PFSK-1 (cell line): ENCODE measurements at regions not wholly inside any gene's neighbourhood (a gene's known extent, or its start where the extent isn't known, plus 50 kb on each side); places are given as distances from the start of the nearest gene placed in this dataset.

ENCODE experiments used
- FOXP2 ChIP-seq: optimal IDR thresholded peaks from 2 replicates; pipeline ENCODE3; 2011; ENCODE audit warnings: borderline replicate concordance, control low read depth, inconsistent platforms; ENCODE audit not compliant: insufficient read depth; ENCODE audit errors: extremely low read length, extremely low read depth
- POLR2AphosphoS5 ChIP-seq: IDR thresholded peaks from 2 replicates; pipeline ENCODE4 v1.6.1; 2012; ENCODE audit warnings: low read depth, mild to moderate bottlenecking, control low read depth, low read length, moderate library complexity
- SIN3A ChIP-seq: IDR thresholded peaks from 2 replicates; pipeline ENCODE4 v1.6.1; 2012; ENCODE audit warnings: mild to moderate bottlenecking, low read length, moderate library complexity, borderline replicate concordance; ENCODE audit not compliant: insufficient read depth
- TAF1 ChIP-seq: IDR thresholded peaks from 2 replicates; pipeline ENCODE4 v1.6.1; 2012; ENCODE audit warnings: low read length, control low read depth, borderline replicate concordance; ENCODE audit not compliant: insufficient read depth
- TF ChIP-seq, protein P1 (sequence below), 2 experiments: IDR thresholded peaks; 2 replicates each; pipeline versions ENCODE4 v1.6.1 to v1.8.0; 2011 to 2012; ENCODE audit warnings: low read depth in 2 of 2, low read length in 2 of 2, control low read depth in 1 of 2, inconsistent platforms in 1 of 2, mild to moderate bottlenecking in 1 of 2, moderate library complexity in 1 of 2; ENCODE audit not compliant: insufficient read depth in 1 of 2

DNA sequence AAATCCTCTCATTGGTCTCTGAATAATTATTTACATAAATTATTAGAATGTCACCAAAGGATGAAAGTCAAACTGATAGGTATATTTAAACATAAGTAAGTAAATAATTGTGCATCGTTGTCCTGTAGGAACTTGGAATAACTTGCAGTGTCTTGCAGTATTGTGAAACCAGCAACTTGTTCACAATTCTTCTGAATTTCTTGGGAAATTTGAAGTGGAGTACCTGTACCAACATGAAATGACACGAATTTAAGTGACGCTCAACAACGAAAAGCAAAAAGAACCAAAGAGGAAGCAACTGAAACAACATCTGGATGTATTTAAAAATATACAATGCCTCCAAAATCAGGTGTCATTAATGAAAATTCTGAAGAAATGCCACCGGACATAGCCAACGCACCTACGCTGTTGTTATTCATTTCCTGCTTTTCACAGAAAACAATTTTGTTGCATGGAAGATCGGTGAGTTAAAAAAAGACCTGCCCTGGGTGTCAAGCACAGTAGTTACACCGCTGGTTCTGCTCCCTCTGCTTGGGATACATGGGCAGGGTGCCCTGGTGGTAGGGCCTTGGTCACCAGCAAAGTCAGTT, 112.5 kb downstream of the RPLP1 start:
- no peak for TF ChIP-seq TAF1
- no peak for TF ChIP-seq POLR2AphosphoS5
- TF ChIP-seq SIN3A, result no peak
- TF ChIP-seq, protein P1, sequence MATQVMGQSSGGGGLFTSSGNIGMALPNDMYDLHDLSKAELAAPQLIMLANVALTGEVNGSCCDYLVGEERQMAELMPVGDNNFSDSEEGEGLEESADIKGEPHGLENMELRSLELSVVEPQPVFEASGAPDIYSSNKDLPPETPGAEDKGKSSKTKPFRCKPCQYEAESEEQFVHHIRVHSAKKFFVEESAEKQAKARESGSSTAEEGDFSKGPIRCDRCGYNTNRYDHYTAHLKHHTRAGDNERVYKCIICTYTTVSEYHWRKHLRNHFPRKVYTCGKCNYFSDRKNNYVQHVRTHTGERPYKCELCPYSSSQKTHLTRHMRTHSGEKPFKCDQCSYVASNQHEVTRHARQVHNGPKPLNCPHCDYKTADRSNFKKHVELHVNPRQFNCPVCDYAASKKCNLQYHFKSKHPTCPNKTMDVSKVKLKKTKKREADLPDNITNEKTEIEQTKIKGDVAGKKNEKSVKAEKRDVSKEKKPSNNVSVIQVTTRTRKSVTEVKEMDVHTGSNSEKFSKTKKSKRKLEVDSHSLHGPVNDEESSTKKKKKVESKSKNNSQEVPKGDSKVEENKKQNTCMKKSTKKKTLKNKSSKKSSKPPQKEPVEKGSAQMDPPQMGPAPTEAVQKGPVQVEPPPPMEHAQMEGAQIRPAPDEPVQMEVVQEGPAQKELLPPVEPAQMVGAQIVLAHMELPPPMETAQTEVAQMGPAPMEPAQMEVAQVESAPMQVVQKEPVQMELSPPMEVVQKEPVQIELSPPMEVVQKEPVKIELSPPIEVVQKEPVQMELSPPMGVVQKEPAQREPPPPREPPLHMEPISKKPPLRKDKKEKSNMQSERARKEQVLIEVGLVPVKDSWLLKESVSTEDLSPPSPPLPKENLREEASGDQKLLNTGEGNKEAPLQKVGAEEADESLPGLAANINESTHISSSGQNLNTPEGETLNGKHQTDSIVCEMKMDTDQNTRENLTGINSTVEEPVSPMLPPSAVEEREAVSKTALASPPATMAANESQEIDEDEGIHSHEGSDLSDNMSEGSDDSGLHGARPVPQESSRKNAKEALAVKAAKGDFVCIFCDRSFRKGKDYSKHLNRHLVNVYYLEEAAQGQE (IDR thresholded peaks at IDR 0.05; ENCODE audit: insufficient read depth in 1 of 2, low read depth in 2 of 2, low read length in 2 of 2), result no peak
- no peak for TF ChIP-seq FOXP2

DNA sequence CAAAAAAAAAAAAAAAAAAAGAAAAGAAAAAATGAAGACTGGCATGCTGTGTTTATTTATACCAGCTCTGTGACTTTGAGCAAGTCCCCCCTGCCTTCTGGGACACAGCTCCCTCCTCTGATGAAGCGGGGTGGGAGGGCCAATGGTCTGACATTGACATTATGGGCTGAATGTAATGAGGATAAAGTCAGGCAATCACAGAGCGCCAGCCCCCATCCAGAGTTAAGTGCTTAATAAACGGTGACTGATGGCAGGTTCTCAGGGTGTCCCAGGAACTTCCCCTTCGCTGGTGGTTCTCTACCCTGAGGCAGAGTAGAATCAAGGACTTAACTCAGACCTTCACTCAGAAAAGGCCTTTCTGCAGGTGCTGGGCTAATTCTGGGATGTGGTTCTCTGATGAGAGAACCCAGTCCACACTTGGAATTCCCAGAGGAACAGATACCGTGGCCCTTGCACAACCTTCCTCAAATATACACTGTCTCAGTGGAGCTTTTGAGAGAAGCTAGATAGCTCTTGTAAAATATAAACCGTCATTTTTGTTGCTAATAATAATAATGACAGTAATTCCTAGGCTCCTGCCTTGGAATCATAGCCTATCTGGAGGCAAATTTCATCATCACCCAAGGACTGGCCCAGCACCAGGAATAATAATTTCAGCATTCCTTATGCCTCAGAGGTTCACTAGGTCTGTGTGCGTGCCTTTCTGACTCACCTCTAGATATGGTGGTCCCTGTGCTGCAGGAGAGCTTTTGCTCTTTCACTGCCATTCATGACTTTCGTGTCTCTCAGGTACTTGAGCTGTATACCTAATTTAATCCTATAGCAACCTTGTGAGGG, 115.8 kb downstream of the RPLP1 start:
- TF ChIP-seq SIN3A (no peak), FOXP2 (no peak), POLR2AphosphoS5 (no peak), TAF1 (no peak)
- TF ChIP-seq, protein P1 (IDR thresholded peaks at IDR 0.05; ENCODE audit: insufficient read depth in 1 of 2, low read depth in 2 of 2, low read length in 2 of 2), result no peak

DNA sequence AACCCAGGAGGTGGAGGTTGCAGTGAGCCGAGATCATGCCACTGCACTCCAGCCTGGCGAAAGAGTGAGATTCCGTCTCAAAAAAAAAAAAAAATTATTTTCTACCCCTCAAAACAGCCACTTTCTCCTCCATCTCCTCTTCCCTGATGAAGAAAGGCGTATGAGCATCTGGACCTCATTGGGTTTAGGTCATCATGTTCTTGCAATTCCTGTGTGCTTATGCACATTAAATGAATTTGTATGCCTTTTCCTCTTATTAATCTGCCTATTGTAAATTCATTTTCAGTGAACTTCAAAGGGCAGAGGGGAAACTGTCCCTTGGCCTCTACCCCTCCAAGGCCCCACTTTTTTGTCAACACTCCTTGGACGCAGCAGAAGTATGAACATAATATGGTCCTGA, 117.8 kb downstream of the RPLP1 start:
- TF ChIP-seq TAF1 (no peak), SIN3A (no peak), FOXP2 (no peak), POLR2AphosphoS5 (no peak)
- TF ChIP-seq, protein P1 (IDR thresholded peaks at IDR 0.05; ENCODE audit: insufficient read depth in 1 of 2, low read depth in 2 of 2, low read length in 2 of 2), result no peak

DNA sequence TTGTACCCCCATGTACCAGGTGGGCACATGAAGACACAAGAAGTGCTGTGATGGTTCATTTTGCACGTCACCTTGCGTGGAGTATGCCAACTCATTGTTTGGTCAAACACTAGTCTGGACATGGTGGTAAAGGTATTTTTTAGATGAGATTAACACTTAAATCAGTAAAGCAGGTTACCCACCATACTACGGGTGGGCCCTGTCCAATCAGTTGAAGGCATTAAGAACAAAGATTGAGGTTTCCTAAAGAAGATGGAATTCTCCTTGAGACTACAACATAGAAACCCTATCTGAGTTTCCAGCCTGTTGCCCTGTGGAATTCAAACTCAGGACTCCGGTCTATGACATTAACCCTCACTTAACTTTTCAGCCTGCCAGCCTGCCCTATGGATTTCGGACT, 118.4 kb downstream of the RPLP1 start:
- TF ChIP-seq POLR2AphosphoS5 (no peak), FOXP2 (no peak), SIN3A (no peak), TAF1 (no peak)
- TF ChIP-seq, protein P1 (IDR thresholded peaks at IDR 0.05; ENCODE audit: insufficient read depth in 1 of 2, low read depth in 2 of 2, low read length in 2 of 2), result no peak
